A673 (cell line): ENCODE measurements at regions not wholly inside any gene's neighbourhood (a gene's known extent, or its start where the extent isn't known, plus 50 kb on each side); places are given as distances from the start of the nearest gene placed in this dataset.
"Not testable (repeated sequence)": the region's sequence is repeated elsewhere in the genome, so short reads cannot be mapped to it uniquely, and the experiment has no call there.

ENCODE experiments used
- CTCF ChIP-seq: fragments of 300-800, 200-600 bp; sonication (generic); conservative IDR thresholded peaks from 2 replicates; pipeline ENCODE4 v1.5.1; 2017; ENCODE audit warnings: low read depth, mild to moderate bottlenecking, antibody characterized with exemption, low read length, moderate library complexity, mixed read lengths
- EZH2 ChIP-seq: fragments of 200-600 bp; sonication (generic); IDR thresholded peaks from 2 replicates; pipeline ENCODE4 v1.6.1; 2017; ENCODE audit warnings: borderline replicate concordance, low read depth, mild to moderate bottlenecking, mixed read lengths, antibody characterized with exemption, low read length; ENCODE audit not compliant: poor library complexity, severe bottlenecking

DNA sequence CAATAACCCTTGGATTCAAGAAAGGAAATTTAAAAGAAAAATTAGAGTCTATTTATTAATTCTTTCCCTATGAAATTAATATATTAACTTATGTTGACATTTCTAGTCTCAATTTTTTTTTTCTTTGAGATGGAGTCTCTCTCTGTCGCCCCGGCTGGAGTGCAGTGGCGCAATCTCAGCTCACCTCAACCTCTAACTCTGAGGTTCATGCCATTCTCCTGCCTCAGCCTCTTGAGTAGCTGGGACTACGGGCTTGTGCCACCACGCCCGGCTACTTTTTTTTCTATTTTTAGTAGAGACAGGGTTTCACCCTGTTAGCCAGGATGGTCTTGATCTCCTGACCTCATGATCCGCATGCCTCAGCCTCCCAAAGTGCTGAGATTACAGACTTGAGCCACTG, 411.7 kb upstream of the GRAMD2B start:
- not testable (repeated sequence) for TF ChIP-seq CTCF, EZH2
